Fibroblast of lung (primary cell): ENCODE measurements at regions not wholly inside any gene's neighbourhood (a gene's known extent, or its start where the extent isn't known, plus 50 kb on each side); places are given as distances from the start of the nearest gene placed in this dataset.

Experiments used
- DNase-seq, 2 donors: peaks; one replicate each; pipeline versions ENCODE4 v3.0.0 to v3.0.0-alpha.2; 2010; ENCODE audit warnings: low read depth in 2 of 2
- H2AFZ ChIP-seq: 2 replicates; pipeline ENCODE4 v1.5.1; 2012; ENCODE audit warnings: low read length, control low read depth, inconsistent platforms
- H3K27ac ChIP-seq: 2 replicates; pipeline ENCODE4 v1.5.1; 2011; ENCODE audit warnings: low read length, control low read depth; ENCODE audit not compliant: insufficient read depth
- H3K27me3 ChIP-seq: 2 replicates; pipeline ENCODE4 v1.5.1; 2011; ENCODE audit warnings: mild to moderate bottlenecking, low read length; ENCODE audit not compliant: control insufficient read depth, insufficient read depth
- H3K36me3 ChIP-seq: 2 replicates; pipeline ENCODE4 v1.5.1; 2011; ENCODE audit warnings: low read length; ENCODE audit not compliant: control insufficient read depth, insufficient read depth
- H3K4me1 ChIP-seq: 2 replicates; pipeline ENCODE4 v1.5.1; 2011; ENCODE audit warnings: low read length; ENCODE audit not compliant: control insufficient read depth, insufficient read depth; ENCODE audit errors: extremely low read depth
- H3K4me2 ChIP-seq: 2 replicates; pipeline ENCODE4 v1.5.1; 2011; ENCODE audit warnings: low read length, control low read depth; ENCODE audit not compliant: insufficient read depth; ENCODE audit errors: extremely low read depth
- H3K4me3 ChIP-seq, 4 experiments: fragments of 200-600 bp in 1 of 4; sonication (generic) in 1 of 4; replicated peaks in 1 of 4; 2 replicates each; pipeline ENCODE4 v1.5.1; 2011 to 2016; ENCODE audit warnings: low read length in 4 of 4, low read depth in 3 of 4, mild to moderate bottlenecking in 3 of 4, control low read depth in 2 of 4, inconsistent platforms in 1 of 4, mixed read lengths in 1 of 4; ENCODE audit not compliant: insufficient read depth in 1 of 4; ENCODE audit errors: control extremely low read depth in 1 of 4
- H3K79me2 ChIP-seq: 2 replicates; pipeline ENCODE4 v1.5.1; 2012; ENCODE audit warnings: mild to moderate bottlenecking, low read length, inconsistent platforms; ENCODE audit not compliant: control insufficient read depth, insufficient read depth
- H3K9ac ChIP-seq: 2 replicates; pipeline ENCODE4 v1.5.1; 2011; ENCODE audit warnings: mild to moderate bottlenecking, low read length, control low read depth; ENCODE audit not compliant: insufficient read depth
- H3K9me3 ChIP-seq: 2 replicates; pipeline ENCODE4 v1.5.1; 2012; ENCODE audit warnings: low read depth, low read length; ENCODE audit not compliant: control insufficient read depth, insufficient read depth
- H4K20me1 ChIP-seq: 2 replicates; pipeline ENCODE4 v1.5.1; 2011; ENCODE audit warnings: low read length; ENCODE audit not compliant: control insufficient read depth, insufficient read depth; ENCODE audit errors: extremely low read depth
- EZH2 ChIP-seq: IDR thresholded peaks from 2 replicates; pipeline ENCODE4 v1.5.1; 2012; ENCODE audit warnings: low read length, control low read depth, mild to moderate bottlenecking; ENCODE audit errors: missing control alignments
- TF ChIP-seq, protein P1 (sequence below), 2 donors: IDR thresholded peaks in 1 of 2; conservative IDR thresholded peaks in 1 of 2; 1 replicate in 1 of 2; 2 replicates in 1 of 2; pipeline ENCODE4 v1.5.1; 2011 to 2012; ENCODE audit warnings: low read length in 2 of 2, control low read depth in 1 of 2, inconsistent platforms in 1 of 2, low read depth in 1 of 2, mild to moderate bottlenecking in 1 of 2

DNA sequence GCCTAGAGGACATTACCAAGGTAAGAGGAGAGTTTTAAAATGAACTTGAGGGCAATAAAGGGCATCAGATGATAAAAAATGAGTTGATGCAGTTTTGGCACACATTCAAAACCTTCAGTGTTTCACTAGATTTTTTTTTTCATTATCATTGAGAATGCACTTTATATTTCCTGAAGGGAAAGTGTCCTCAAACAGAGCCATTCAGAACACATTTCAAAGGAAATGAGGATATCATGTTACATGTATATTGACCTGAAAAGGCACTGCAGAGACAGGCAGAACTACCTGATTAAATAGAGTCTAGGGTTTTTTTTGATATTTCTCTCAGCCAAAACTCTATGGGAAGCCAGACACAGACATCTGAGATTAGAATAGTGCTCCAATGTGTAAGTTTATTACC lies 454.0 kb downstream of the NEBL start:
- TF ChIP-seq, protein P1, sequence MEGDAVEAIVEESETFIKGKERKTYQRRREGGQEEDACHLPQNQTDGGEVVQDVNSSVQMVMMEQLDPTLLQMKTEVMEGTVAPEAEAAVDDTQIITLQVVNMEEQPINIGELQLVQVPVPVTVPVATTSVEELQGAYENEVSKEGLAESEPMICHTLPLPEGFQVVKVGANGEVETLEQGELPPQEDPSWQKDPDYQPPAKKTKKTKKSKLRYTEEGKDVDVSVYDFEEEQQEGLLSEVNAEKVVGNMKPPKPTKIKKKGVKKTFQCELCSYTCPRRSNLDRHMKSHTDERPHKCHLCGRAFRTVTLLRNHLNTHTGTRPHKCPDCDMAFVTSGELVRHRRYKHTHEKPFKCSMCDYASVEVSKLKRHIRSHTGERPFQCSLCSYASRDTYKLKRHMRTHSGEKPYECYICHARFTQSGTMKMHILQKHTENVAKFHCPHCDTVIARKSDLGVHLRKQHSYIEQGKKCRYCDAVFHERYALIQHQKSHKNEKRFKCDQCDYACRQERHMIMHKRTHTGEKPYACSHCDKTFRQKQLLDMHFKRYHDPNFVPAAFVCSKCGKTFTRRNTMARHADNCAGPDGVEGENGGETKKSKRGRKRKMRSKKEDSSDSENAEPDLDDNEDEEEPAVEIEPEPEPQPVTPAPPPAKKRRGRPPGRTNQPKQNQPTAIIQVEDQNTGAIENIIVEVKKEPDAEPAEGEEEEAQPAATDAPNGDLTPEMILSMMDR (conservative IDR thresholded peaks at IDR 0.05 in 1 of 2, IDR thresholded peaks at IDR 0.05 in 1 of 2; ENCODE audit: low read depth in 1 of 2, low read length in 2 of 2): no peak
- TF ChIP-seq EZH2: no peak

DNA sequence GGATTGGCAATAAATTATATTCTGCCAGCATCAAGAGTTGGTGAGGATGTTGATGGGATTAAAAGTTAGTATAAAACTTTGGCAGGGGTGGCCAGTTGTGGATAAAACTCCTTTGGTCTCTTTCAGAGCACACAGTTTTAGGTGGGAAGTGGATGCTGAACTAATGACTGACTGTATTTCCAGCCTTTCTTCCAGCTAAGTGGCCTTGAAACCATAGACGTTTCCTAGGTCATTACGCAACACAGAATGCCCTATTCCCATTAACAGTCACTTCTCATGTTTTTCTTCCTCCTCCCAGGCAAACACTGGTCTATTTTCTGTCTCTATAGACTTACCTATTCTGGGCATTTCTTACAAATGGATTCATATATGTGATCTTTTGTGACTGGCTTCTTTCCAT lies 467.4 kb downstream of the NEBL start:
- H3K4me2 ChIP-seq: no peak overlapping the region
- H3K36me3 ChIP-seq: no peaks in the 10 kb centered on the region
- TF ChIP-seq, protein P1 (conservative IDR thresholded peaks at IDR 0.05 in 1 of 2, IDR thresholded peaks at IDR 0.05 in 1 of 2; ENCODE audit: low read depth in 1 of 2, low read length in 2 of 2): no peak
- TF ChIP-seq EZH2: no peak
- no peak overlapping the region for H2AFZ ChIP-seq
- H3K9ac ChIP-seq: no peak overlapping the region
- no peak overlapping the region for H3K4me3 ChIP-seq
- no peaks in the 10 kb centered on the region for H3K4me1 ChIP-seq
- DNase-seq: no peak
- H3K27ac ChIP-seq: no peak overlapping the region
- no peaks in the 10 kb centered on the region for H4K20me1 ChIP-seq
- H3K9me3 ChIP-seq: no peaks in the 10 kb centered on the region
- H3K27me3 ChIP-seq: no peaks in the 10 kb centered on the region
- no peaks in the 10 kb centered on the region for H3K79me2 ChIP-seq

More for the DNA sequence above, 454.0 kb downstream of the NEBL start:
- Histone ChIP-seq H3K9ac (no peak overlapping the region), H3K36me3 (no peaks in the 10 kb centered on the region), H3K4me3 (no peak overlapping the region), H2AFZ (no peak overlapping the region), H3K27ac (no peak overlapping the region), H4K20me1 (no peaks in the 10 kb centered on the region), H3K4me1 (no peaks in the 10 kb centered on the region), H3K9me3 (no peaks in the 10 kb centered on the region), H3K79me2 (no peaks in the 10 kb centered on the region), H3K4me2 (no peak overlapping the region), H3K27me3 (no peaks in the 10 kb centered on the region)
- no peak for DNase-seq

DNA sequence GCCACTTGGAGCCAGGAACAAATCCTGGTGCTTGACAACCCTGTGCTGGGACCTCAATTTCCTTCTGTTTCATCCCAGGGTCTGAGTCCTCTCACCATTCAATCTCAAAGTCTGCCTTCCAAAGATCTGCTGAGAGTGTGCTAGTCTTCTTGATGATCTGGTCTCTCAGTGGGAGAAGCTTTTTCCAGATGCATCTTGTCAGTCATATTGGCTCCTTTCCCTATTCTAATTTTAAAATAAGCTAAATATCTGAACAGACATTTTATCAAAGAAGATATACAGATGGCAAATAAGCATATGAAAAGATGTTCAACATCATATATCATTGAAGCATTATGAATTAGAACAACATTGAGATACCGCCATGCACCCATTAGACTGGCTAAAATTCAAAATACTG lies 469.3 kb downstream of the NEBL start:
- H3K79me2 ChIP-seq: no peaks in the 10 kb centered on the region
- H3K4me1 ChIP-seq: no peaks in the 10 kb centered on the region
- no peak overlapping the region for H3K4me3 ChIP-seq
- no peaks in the 10 kb centered on the region for H3K27me3 ChIP-seq
- H3K4me2 ChIP-seq: no peak overlapping the region
- no peak overlapping the region for H3K27ac ChIP-seq
- H4K20me1 ChIP-seq: no peaks in the 10 kb centered on the region
- no peak overlapping the region for H2AFZ ChIP-seq
- no peak overlapping the region for H3K9ac ChIP-seq
- no peak for DNase-seq
- TF ChIP-seq EZH2: no peak
- TF ChIP-seq, protein P1 (conservative IDR thresholded peaks at IDR 0.05 in 1 of 2, IDR thresholded peaks at IDR 0.05 in 1 of 2; ENCODE audit: low read depth in 1 of 2, low read length in 2 of 2): no peak
- H3K9me3 ChIP-seq: no peaks in the 10 kb centered on the region
- H3K36me3 ChIP-seq: no peaks in the 10 kb centered on the region
